Memory B cell (primary cell): ENCODE measurements at regions not wholly inside any gene's neighbourhood (a gene's known extent, or its start where the extent isn't known, plus 50 kb on each side); places are given as distances from the start of the nearest gene placed in this dataset.

Experiments used
- ATAC-seq: fragments of 150-1000 bp; cut with Tn5 transposase; 2 replicates; pipeline ENCODE4 v1.10.0; 2021; ENCODE audit warnings: low read depth, mild to moderate bottlenecking, moderate library complexity
- DNase-seq, 2 donors: peaks; one replicate each; pipeline ENCODE4 v3.0.0; 2022; ENCODE audit warnings: low spot score in 2 of 2
- H3K27ac Mint-ChIP-seq: one replicate; pipeline ENCODE4 v1.8.0; 2022; ENCODE audit warnings: mild to moderate bottlenecking, moderate library complexity, mixed read lengths
- H3K27me3 Mint-ChIP-seq: one replicate; pipeline ENCODE4 v1.8.0; 2022; ENCODE audit warnings: mixed read lengths
- H3K36me3 Mint-ChIP-seq: one replicate; pipeline ENCODE4 v1.8.0; 2022; ENCODE audit warnings: mild to moderate bottlenecking, mixed read lengths
- H3K4me1 Mint-ChIP-seq: one replicate; pipeline ENCODE4 v1.8.0; 2022; ENCODE audit warnings: mixed read lengths
- H3K4me3 Mint-ChIP-seq: one replicate; pipeline ENCODE4 v1.8.0; 2022; ENCODE audit warnings: mild to moderate bottlenecking, moderate library complexity, mixed read lengths
- H3K9me3 Mint-ChIP-seq: one replicate; pipeline ENCODE4 v1.8.0; 2022; ENCODE audit warnings: mixed read lengths

DNA sequence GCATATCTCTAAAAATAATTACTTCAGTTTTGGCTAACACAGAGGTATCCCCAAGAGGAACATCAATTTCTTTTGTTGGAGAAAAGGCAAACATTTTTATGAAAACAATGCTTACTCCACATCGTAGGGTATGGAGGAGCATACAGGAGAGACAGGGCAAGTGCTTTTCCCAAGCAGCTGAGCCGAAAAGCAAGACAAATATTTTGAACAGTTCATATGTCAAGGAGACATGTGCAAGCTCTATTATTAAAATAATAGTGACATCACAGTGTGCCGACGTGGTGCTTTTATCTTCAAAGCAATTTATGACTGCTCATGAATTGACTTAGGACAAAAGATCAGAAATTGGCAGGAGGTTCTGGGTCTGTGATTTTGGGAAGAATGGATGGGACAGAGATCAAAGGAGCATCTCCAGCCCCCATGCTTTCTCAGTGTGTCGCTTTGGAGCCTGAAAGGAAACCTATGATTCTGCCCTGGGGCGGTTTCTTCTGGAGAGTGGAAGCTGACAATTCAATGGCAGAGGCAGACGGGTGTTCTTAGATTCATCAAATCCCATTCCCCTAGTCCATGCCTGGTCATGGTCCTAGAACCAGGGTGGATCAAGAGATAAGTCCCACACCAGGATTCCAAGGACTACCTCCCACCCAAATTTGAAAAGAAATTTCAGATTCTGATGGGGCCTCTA lies 97.1 kb downstream of the JCAD start:
- H3K27me3 Mint-ChIP-seq = peaks cover 8% of the 10 kb centered on the region
- DNase-seq (no peak), ATAC-seq (no peak)
- no peak overlapping the region for H3K4me3 Mint-ChIP-seq
- no peaks in the 10 kb centered on the region for H3K9me3 Mint-ChIP-seq
- H3K27ac Mint-ChIP-seq = no peak overlapping the region
- H3K36me3 Mint-ChIP-seq = no peaks in the 10 kb centered on the region
- H3K4me1 Mint-ChIP-seq = no peaks in the 10 kb centered on the region

DNA sequence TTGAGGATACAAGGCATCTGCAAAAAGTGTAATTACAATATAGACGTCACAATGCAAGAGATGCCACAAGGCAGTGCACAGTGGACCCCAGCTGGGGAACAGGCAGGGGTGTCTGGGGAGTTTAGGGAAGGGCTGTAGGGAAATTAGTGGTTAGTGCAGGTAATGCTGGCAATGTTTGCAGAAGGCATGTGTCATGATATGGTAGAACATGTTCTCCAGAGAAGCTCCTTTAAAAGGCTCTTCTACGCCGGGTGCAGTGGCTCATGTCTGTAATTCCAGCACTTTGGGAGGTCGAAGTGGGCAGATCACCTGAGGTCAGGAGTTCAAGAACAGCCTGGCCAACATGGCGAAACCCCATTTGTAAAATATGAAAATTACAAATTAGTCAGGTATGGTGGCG lies 98.0 kb downstream of the JCAD start:
- DNase-seq (no peak), ATAC-seq (no peak)
- Mint-ChIP-seq H3K36me3 (no peaks in the 10 kb centered on the region), H3K9me3 (no peaks in the 10 kb centered on the region), H3K4me1 (no peaks in the 10 kb centered on the region), H3K4me3 (no peak overlapping the region), H3K27me3 (peaks cover 8% of the 10 kb centered on the region), H3K27ac (no peak overlapping the region)

DNA sequence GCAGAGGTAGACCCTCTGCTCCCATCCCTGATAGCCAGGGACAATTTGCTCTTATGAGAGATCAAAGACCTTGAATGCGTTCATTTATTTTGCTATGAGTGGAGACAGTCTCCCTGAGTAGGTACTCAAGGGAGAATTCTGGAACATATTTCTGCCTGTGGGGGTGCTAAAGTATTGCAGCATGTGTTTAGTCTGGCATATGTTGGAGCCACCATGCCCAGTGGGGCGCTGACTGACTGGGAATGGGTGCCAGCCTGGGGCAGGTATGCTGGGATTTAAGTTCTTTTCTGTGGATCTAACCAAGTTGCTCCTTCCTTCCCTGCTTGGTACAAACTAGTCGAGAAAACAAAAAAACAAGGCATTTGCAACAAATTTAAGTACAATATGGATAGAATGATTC lies 99.1 kb downstream of the JCAD start:
- Mint-ChIP-seq H3K9me3 (no peaks in the 10 kb centered on the region), H3K4me3 (no peak overlapping the region), H3K27me3 (peaks cover 8% of the 10 kb centered on the region), H3K4me1 (no peaks in the 10 kb centered on the region), H3K27ac (no peak overlapping the region), H3K36me3 (no peaks in the 10 kb centered on the region)
- no peak for ATAC-seq
- DNase-seq = no peak

DNA sequence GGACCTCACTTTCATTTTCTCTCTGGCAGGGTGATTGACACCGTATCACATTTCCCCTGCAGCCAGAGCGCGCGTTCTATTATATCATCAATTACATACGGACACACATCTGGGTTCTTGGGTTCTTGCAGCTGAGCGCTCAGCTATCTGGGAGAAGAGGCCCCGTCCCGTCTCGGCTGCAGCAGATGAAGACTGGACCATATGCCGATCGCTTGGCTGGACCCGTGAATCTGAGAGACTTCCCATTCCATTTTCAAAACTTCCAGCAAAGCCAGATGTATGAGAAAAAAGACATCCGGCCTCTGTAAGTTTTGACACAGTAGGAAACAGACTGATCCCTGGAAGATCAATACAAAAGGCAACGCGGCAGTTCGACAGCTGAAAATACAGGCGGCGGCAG lies 99.8 kb downstream of the JCAD start:
- Mint-ChIP-seq H3K9me3 (no peaks in the 10 kb centered on the region), H3K27ac (no peak overlapping the region), H3K4me1 (no peaks in the 10 kb centered on the region), H3K36me3 (no peaks in the 10 kb centered on the region), H3K4me3 (no peak overlapping the region), H3K27me3 (peaks cover 8% of the 10 kb centered on the region)
- DNase-seq (no peak), ATAC-seq (no peak)

DNA sequence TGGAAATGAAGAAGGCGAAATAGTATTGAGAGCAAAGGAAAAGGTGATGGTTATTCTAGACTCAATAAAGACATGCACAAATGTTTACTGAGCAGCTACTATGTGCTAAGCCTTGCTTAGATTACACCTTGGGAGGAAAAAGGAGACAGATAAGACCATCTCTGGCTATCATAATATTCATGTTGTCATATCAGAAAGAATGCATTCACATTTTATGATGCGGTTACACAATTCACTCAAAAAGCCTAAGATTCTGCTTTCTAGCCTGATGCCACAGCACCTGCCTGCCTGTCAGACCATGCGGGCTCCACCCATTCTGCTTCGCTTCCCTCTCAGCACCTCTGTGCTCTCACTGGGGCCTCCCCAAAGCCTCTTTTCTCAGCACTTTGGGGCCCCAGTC lies 100.9 kb downstream of the JCAD start:
- H3K27ac Mint-ChIP-seq = no peak overlapping the region
- no peak for DNase-seq
- H3K27me3 Mint-ChIP-seq = peaks cover 5% of the 10 kb centered on the region
- ATAC-seq = no peak
- H3K4me3 Mint-ChIP-seq = no peak overlapping the region
- H3K36me3 Mint-ChIP-seq = no peaks in the 10 kb centered on the region
- no peaks in the 10 kb centered on the region for H3K4me1 Mint-ChIP-seq
- H3K9me3 Mint-ChIP-seq = no peaks in the 10 kb centered on the region

DNA sequence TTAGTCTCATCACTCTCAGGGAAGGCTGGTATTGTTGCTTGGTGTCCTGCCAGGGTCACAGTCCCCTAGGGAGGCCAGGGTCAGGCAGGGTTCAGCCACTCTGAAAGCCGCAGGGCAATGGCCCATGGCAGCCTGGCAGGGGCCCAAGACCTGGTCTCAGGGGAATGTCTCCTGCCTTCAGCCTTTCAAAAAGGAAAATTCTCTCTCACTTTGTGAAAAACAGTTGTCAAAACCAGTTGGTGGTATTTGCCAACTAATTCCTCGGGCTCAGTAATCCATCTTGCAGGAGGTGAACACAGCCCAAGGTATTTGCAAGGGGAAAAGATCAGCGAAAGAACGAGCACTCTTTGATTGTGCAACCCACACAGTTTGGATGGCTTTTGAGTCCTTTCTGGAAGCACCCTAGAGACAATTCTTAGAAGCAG lies 101.5 kb downstream of the JCAD start:
- H3K4me1 Mint-ChIP-seq = no peaks in the 10 kb centered on the region
- no peak for ATAC-seq

DNA sequence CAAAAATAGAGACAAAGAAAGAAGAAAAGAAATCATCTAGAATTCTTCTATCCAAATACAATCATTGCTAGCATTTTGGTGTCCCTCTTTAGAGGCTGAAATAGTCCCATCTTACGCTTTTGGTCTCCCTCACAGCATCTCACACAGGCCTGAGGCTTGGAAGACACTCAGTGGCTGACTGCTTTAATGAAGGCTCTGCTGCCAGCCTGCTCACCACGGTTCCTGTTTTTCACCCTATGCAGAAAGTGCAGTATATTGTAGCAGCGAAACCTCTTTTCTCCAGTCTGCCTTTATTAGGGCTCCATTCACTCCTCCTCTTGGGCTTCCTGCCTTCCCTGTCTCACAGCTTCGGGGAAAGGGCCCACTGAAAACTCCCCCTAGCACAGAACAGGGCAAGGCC lies 102.2 kb downstream of the JCAD start:
- H3K36me3 Mint-ChIP-seq = no peaks in the 10 kb centered on the region
- no peak for DNase-seq
- H3K4me1 Mint-ChIP-seq = no peaks in the 10 kb centered on the region
- H3K9me3 Mint-ChIP-seq = no peaks in the 10 kb centered on the region
- no peak overlapping the region for H3K4me3 Mint-ChIP-seq
- H3K27me3 Mint-ChIP-seq = peaks cover 5% of the 10 kb centered on the region
- no peak overlapping the region for H3K27ac Mint-ChIP-seq
- ATAC-seq = no peak

More for the DNA sequence above, 101.5 kb downstream of the JCAD start:
- no peak for DNase-seq
- Mint-ChIP-seq H3K36me3 (no peaks in the 10 kb centered on the region), H3K27me3 (peaks cover 5% of the 10 kb centered on the region), H3K9me3 (no peaks in the 10 kb centered on the region), H3K27ac (no peak overlapping the region), H3K4me3 (no peak overlapping the region)

DNA sequence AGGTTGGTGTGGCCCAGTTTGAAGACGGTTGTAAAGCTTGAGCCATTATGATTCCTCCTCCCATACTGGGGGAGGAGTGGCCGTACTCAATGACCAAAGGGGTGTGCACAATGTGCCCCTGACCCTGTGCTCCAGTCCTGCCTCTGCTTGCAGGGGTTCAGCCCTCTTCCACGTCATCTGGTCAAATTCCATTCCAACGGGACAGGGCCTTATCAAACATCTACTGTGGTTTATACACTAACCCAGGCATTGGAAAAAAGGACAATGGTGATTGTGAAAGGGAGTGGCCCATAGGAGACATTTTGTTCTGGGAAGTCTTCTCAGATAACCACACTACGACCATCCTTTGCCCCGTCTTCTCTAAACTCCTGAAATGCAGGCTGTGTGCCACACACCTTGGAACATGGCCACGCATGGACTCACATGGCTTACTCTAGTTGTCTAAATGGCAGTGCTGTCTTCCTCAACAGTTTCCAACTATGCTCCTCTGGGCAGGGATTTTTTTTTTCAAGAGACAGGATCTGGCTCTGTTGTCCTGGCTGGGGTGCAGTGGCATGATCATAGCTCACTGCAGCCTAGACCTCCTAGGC lies 103.0 kb downstream of the JCAD start:
- DNase-seq (no peak), ATAC-seq (no peak)
- Mint-ChIP-seq H3K27me3 (peaks cover 5% of the 10 kb centered on the region), H3K9me3 (no peaks in the 10 kb centered on the region), H3K36me3 (no peaks in the 10 kb centered on the region), H3K27ac (no peak overlapping the region), H3K4me1 (no peaks in the 10 kb centered on the region), H3K4me3 (no peak overlapping the region)

DNA sequence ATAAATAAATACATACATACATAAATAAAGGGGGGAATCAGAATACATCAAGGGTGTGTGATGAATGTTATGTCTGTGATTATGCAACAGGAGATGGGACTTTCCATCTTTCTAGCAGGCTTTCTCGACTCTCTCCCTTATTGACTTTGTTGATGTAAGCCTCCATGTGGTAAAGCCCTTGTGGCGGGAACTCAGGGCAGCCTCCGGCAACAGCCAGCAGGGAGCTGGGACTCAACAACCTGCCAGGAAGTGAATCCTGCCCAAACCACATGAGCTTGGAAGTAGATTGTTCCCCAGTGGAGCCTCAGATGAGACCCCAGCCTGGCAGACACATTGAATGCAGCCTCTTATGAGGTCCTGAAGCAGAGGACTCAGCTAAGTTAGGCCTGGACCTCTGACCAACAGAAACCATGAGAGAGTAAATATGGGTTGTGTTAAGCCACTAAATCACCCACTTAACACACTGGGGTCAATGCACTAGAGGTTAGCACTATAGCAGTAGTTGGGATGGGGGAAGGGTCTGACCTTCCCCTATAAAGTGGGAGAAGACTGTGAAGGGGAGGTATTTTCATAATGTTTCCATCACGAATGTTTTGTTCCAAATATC lies 104.0 kb downstream of the JCAD start:
- DNase-seq (no peak), ATAC-seq (no peak)
- Mint-ChIP-seq H3K4me3 (no peak overlapping the region), H3K36me3 (no peaks in the 10 kb centered on the region), H3K27me3 (peaks cover 1% of the 10 kb centered on the region), H3K4me1 (no peaks in the 10 kb centered on the region), H3K27ac (no peak overlapping the region), H3K9me3 (no peaks in the 10 kb centered on the region)

DNA sequence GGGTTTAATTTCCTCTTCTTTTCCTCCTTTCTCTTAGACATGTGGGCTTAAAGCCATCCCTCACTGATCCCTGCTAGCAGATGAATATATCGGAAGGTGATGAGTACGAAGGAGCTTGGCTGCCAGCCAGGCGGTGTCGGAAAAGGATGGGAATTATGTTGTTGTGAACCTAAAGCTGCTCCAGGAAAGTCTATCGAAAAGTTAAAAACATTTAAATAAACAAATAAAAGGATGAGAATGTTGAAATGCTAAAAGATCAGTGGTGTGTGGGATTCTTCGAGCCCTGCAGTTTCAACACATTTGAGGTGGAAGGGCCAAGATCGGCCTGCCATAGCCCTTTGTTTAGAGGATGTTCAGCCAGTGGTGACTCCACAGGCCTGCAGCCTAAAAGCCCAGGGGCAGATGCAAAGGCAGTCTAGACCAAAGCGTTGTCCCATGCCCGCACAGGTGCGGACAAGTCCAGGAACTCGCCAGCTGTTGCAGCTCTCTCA lies 107.9 kb downstream of the JCAD start:
- DNase-seq = no peak
- Mint-ChIP-seq H3K9me3 (no peaks in the 10 kb centered on the region), H3K4me3 (no peak overlapping the region)

DNA sequence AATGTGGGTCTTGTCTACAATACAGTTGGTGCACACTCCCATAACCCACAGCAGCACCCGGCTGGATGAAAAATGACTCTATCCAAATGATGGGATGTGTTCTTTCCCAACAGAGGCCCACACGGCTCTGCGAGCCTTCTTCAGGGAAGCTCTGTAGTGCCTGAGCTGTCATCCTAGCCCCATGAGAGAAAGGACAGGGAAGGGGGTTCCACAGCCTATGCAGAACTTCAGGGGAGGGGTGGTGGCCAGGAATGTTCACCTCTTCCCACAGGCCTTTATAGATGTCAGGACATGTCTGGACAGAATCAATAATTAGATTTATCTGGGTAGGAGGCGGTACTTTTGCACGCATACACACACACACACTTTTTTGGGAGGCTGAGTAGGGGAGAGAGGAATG lies 109.0 kb downstream of the JCAD start:
- no peak overlapping the region for H3K4me3 Mint-ChIP-seq
- ATAC-seq (no peak), DNase-seq (no peak)
- peaks cover 2% of the 10 kb centered on the region for H3K27me3 Mint-ChIP-seq
- no peak overlapping the region for H3K27ac Mint-ChIP-seq
- peaks cover 1% of the 10 kb centered on the region for H3K9me3 Mint-ChIP-seq
- no peaks in the 10 kb centered on the region for H3K36me3 Mint-ChIP-seq
- no peaks in the 10 kb centered on the region for H3K4me1 Mint-ChIP-seq

More for the DNA sequence above, 107.9 kb downstream of the JCAD start:
- Mint-ChIP-seq H3K4me1 (no peaks in the 10 kb centered on the region), H3K27ac (no peak overlapping the region), H3K27me3 (no peaks in the 10 kb centered on the region), H3K36me3 (no peaks in the 10 kb centered on the region)
- no peak for ATAC-seq

DNA sequence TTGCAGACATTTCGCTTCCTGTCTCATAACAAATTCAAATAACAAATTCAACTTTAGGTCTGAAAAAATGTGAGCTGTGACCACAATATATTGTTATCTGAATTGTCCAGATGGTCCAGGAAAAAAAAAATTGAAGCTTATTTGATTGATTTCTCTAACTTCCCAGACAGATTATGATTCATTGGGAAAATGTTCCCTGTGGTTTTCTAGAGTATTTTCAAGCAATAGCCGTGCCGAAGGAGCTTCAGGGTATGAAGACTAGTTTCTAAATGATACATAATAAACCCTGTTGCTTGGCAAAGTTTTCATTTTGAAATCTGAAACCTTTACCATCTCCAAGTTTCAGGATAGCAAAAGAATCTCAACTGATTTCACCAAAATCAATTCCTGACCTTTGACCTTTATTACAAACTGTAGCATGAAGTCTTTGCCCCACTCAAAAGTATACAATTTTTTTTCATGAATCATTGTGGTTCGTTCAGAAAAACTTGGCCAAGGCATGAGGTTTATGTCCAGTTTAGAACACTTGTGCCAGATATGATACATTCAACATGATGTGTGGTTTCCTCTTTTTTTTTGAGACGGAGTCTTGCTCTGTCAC lies 109.9 kb downstream of the JCAD start:
- no peak overlapping the region for H3K4me3 Mint-ChIP-seq
- H3K36me3 Mint-ChIP-seq = no peaks in the 10 kb centered on the region
- DNase-seq (no peak), ATAC-seq (no peak)
- H3K27me3 Mint-ChIP-seq = peaks cover 2% of the 10 kb centered on the region
- H3K27ac Mint-ChIP-seq = no peak overlapping the region
- H3K4me1 Mint-ChIP-seq = no peaks in the 10 kb centered on the region
- peaks cover 1% of the 10 kb centered on the region for H3K9me3 Mint-ChIP-seq

DNA sequence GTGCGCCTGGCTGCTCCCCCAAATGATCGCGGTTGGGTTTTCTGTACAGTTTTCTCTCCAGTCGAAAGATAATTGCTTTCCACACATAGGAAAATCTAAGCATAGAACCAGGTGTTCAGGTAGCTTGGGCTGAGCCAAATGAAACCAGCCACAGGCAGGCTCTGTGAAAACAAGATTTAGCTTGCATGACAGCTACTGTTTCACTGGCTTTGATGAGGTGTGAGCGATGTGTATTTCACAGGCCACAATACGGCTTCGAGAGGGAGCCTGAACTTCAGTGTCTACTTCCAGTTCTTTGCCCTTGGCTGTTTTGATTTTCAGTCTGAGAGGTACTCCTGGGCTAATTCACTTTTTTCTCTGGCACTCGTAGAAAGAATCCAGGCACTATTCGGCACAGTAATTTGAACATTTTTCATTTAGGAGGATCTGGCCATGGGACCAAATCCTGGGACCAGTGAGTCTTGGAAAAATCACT lies 110.5 kb downstream of the JCAD start:
- Mint-ChIP-seq H3K4me3 (no peak overlapping the region), H3K4me1 (no peaks in the 10 kb centered on the region), H3K9me3 (peaks cover 1% of the 10 kb centered on the region), H3K27ac (no peak overlapping the region), H3K27me3 (peaks cover 2% of the 10 kb centered on the region), H3K36me3 (no peaks in the 10 kb centered on the region)
- ATAC-seq = no peak
- no peak for DNase-seq

DNA sequence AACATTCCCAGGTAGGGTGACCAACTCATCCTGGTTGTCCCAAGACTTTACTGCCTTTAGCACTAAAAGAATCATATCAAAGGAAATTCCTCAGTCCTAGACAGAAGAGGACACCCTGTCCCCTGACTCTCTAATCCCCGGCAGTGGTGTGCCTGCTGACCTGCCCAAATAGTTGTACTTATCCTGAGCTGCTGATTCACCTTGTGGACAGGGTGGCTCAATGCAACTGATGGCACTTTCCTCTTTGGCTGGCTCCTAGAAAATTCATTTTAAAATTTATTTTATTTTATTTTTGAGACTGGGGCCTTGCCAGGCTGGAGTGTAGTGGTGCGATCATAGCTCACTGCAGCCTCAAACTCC lies 111.7 kb downstream of the JCAD start:
- peaks cover 3% of the 10 kb centered on the region for H3K9me3 Mint-ChIP-seq
- H3K4me3 Mint-ChIP-seq = no peak overlapping the region
- H3K36me3 Mint-ChIP-seq = no peaks in the 10 kb centered on the region
- DNase-seq = no peak
- no peak for ATAC-seq
- no peak overlapping the region for H3K27ac Mint-ChIP-seq
- peaks cover 2% of the 10 kb centered on the region for H3K27me3 Mint-ChIP-seq
- H3K4me1 Mint-ChIP-seq = no peaks in the 10 kb centered on the region
